GM03348 (cell line): ENCODE measurements at regions not wholly inside any gene's neighbourhood (a gene's known extent, or its start where the extent isn't known, plus 50 kb on each side); places are given as distances from the start of the nearest gene placed in this dataset.
"Not testable (repeated sequence)": the region's sequence is repeated elsewhere in the genome, so short reads cannot be mapped to it uniquely, and the experiment has no call there.

Source experiments
- DNase-seq: peaks from one replicate; pipeline ENCODE4 v3.0.0; 2012; ENCODE audit warnings: low spot score

DNA sequence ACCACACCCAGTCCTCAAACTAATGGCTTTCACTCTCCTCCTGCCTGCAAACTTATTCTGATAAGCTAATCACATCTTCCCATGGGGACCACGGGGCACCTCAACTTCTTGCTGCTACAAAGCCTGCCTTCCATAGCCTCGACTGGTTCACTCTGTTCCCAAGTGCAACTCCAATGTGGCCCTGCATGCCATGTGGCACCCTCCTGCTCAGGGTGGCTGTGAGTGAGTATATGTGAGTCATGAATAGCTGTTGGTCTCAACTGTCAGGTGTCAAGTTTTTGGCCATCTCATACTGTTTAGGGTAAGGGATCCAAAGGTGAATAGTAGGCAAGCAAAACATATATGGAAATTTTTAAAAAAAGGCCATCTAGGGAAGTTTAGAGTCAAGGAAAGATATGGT, 276.1 kb upstream of the DCC start:
- no peak for DNase-seq

GRCh38 chr18:52069201-52069600, 270.8 kb upstream of the DCC start:
- DNase-seq = no peak

DNA sequence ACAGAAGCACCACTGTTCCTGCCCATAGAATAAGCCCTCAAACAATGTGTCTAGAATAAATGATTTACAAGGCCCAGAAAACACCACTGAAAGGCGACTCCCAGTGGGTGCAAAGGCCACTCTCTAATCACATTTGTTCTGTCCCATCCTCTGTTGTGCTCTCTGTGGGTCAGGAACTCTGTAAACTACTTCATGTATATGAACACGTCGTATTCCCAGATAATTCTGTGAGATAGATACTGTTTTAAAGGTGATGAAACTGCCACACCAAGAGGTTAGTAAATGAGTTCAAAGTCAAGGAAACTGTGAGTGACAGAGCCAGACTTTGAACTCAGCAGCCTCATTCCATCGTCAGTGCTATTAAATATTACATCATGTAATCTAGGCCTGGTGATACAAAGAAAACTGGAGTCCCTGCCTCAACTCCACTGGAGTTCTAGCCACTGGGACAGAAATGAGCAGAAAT, 269.7 kb upstream of the DCC start:
- no peak for DNase-seq

DNA sequence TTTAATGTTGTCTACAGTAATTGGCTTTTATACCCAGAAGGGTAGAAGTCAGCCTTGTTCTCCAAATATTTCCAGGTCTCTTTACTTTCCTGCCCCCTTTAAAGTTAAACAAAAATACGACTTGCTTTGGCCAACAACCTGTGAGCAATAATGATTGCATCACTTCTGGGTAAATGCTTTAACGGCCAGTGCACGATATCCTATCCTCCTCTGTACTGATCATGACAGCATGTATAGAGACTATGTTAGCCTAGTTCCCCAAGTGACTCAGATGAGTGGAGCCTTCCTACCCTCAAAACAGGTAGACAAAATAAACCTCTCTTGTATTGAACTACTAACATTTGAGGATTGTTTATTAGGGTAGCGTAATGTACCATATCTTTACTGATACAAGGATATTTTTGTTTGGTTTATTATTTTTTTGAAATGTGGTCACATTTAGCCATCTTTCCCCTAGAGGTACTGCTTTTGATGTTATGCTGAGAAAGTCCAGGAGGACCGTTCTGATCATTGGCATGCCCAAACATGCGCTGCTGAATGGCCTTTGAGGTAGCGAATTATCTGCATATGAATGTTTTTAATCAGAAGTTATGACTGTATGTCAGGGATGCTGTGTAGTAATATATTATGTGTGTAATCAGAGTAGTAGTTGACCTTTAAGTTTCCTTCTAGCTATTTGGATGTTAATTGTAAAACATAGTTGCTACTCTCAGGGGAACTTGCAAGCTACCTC, 262.6 kb upstream of the DCC start:
- DNase-seq = no peak

DNA sequence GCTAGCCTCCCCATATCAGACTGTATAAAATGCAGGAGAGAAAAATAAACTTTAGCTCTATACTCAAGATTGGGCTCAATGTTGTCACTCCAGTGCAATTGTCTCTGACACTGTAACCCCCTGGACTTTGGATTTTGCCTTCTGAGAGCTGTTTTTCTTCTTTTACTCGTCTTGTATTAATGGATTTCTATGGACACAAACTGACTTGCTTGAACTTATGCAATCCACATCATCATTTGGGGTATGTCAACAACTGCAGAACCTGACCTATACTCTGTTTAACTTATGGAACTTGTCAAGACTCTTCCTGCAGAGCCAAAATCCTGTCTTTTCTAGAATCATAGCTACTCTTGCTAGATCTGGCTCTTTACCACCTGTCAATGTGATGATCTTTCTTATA, 257.8 kb upstream of the DCC start:
- DNase-seq = no peak

DNA sequence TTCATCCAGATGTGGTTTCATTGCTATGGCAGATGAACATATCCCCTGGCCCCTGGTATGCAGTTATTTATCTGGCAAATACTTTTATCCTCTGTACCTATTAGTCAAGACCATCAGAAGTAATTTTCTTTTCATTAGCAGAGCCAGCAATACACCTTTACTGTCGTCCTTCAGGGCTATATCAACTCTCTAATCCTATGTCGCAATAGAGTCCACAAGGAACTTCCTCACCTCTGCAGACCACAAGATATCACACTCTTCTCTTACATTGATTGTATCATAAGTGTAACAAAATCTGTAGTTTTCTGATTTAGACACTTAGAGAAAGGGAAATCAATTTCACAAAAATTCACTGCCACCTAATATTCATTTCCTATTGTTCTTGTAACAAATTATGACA, 252.9 kb upstream of the DCC start:
- no peak for DNase-seq

DNA sequence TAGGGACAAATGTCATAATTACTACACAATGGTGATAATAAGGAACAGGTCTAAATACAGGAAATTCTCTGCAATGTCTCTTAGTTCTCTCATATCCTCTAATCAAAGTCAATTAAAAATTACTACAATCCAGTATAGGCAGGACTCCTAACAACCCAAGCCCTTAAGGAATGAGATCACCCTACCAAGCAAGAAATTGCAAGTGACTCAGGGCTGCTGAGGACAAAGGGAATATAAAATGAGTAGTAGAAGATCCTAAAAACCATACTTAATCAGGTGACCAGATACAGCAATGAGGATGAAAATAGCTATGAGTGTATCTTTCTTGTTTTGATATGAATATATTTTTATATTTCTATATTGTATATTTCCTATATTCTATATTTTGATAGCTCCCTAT, 250.0 kb upstream of the DCC start:
- no peak for DNase-seq

- DNase-seq = no peak
Measured at GRCh38 chr18:52093171-52093570, 246.8 kb upstream of the DCC start.

DNA sequence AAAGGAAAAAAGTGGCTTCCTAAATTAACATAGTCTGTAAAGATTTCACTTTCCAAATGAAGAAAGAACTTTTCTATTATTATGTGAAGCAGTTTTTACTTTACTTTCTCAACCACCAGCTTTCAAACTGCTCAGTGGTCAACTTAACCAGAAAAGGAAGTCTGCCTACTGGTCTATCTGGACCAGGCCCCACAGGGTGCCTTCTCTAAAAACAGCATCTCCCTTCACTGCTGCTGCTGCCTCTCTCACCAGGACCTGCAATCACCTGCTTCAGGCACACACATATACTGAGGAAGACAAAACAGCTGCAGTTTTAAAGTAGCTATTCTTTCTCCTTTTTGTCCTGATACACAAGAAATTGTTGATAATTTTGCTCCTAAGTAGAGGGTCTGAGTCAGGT, 221.3 kb upstream of the DCC start:
- no peak for DNase-seq

DNA sequence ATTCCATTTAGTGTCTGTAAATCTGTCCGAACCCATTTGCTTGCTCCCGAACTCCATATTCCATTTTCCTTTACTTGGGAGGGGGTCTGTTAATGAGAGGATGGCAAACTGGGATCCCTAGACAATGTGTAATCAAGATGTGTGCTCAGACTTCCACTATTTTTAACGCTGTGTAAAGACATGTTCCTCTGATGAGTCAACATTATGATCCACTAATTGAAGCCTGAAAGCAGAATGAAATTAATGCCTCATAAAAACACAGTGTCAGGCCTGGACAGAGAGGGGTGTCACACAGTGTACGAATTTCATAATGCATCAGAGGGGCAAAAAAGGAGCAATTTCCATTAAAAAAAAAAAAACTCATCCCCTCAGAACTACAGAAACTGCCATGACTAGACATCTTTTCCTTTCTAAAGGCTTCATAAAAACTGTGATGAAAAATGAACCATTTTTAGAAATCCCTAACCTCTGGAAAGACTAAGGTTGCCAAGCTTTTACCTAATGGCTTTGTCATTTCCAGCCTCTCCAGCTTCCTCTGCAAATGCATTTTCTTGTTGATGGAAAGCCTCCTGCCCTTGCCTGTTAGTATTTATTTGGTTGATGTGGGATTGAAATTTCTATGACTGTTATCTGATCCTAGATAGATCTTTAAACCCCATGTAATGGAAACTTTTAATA, 209.2 kb upstream of the DCC start:
- no peak for DNase-seq

DNA sequence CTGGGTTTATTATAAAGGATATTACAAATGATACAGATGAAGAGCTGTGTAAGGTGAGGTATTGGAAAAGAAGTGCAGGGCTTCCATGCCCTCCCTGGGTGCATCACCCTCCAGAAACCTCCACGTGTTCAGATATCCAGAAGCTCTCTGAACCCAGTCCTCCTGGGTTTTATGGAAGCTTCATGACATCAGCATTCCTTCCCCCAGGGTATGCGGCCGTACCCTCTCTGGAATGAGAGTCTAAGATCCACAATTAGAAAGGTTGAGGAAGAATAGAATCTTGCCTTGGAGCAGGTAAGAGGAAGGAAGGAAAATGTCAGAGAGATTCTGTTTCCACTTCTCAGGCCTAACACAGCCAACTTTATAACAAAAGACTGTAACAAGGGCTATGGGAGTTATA, 208.2 kb upstream of the DCC start:
- DNase-seq = no peak

GRCh38 chr18:52136532-52136931, 203.5 kb upstream of the DCC start:
- no peak for DNase-seq

DNA sequence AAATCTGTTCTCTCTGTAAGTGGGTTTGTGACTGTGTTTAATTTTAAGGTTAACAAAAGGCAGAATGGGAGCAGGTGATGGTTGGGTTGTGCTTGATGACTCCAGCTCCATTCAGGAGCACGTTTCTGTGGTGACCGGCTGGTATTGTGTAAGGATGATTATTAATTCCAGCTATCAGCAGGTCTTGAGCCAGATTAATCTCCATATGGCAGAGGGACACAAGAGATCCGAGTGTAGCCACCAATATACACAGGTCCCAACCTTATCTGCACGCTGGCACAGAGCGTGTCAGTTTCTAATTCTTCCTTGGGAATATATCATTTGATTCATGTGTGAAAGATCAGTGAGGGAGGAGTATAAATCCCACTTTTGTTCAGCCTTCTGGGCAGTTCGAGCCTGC, 199.0 kb upstream of the DCC start:
- no peak for DNase-seq

DNA sequence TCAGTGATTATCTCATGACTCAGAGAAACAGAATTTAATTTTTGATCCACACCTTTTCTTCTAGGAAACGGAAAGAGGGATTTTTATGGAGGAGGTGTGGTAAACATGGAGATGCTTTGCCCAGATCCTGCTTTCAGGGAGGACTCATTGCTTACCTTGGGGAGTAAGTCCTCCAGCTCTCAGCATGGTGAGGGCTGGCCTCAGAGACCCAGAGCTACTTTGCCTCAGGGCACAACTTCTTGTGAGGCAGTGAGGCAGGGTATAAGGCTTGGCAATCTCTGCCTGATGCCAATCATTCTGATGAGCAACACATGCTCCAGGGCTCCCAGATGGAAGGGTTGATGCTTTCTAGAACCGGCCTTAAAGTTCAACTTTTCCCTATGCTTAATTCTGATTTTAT, 189.9 kb upstream of the DCC start:
- DNase-seq = no peak

- no peak for DNase-seq
Measured at GRCh38 chr18:52152036-52152435, 188.0 kb upstream of the DCC start.

- DNase-seq = no peak
Measured at GRCh38 chr18:52156166-52156565, 183.8 kb upstream of the DCC start.

DNA sequence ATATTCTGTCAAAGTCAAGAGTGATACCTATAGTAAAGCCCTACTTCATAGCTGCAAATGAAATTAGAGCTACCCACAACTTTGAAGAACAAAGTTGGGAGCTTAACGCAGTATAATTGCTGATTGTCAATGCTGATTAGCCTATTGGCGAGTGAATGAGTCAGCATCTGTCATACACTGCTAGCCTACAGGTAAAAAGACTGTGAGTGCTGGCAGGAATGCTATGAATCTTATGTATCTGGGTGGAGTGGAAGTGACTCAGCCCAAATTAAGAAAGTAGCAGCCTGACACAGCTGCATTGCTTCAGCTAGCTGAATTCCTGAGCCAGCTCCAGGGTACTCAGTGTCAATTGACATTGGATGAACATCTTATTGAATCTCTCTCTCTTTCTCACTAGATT, 179.4 kb upstream of the DCC start:
- no peak for DNase-seq

DNA sequence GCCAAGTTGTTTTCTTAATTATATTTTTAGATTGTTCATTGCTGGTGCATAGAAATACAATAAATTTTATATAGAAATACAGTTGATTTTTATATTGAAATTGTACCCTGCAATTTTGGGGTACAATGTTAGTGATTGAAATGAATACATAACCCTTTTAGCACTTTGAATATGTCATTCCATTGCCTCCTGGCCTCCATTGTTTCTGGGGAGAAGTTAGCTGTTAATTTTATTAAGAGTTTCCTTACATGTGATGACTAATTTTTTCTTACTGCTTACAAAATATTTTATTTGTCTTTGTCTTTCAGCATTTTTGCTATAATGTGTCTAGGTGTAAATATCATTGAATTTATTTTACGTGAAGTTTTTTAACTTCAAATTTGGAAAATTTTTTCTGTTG, 176.5 kb upstream of the DCC start:
- DNase-seq = no peak

GRCh38 chr18:52168131-52168530, 171.9 kb upstream of the DCC start:
- not testable (repeated sequence) for DNase-seq

- DNase-seq = no peak
Measured at GRCh38 chr18:52174220-52174619, 165.8 kb upstream of the DCC start.

GRCh38 chr18:52175406-52175805, 164.6 kb upstream of the DCC start:
- no peak for DNase-seq

GRCh38 chr18:52183107-52183506, 156.9 kb upstream of the DCC start:
- DNase-seq = no peak

DNA sequence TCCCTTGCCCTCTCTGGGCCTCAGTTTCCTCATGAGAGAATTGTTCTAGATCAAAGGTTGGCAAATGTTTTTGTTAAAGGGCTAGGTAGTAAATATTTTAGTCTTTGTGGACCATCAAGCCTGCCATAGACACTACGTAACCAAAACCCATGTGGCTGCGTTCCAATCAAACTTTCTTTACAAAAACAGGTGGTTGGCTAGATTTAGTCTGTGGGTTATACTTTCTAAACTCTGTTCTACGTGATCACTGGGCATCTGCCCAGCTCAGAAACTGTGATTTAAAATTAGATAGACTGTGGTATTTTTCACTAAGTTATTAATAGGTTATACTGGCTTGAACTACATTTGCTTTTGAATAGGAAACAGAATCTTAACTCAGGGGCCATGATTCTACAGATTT, 149.8 kb upstream of the DCC start:
- no peak for DNase-seq

- DNase-seq = no peak
Measured at GRCh38 chr18:52190631-52191030, 149.4 kb upstream of the DCC start.
